ENCODE measurements at regions not wholly inside any gene's neighbourhood (a gene's known extent, or its start where the extent isn't known, plus 50 kb on each side); places are given as distances from the start of the nearest gene placed in this dataset.
A peak's percentile ranks its signal among the peaks of the same experiment; 100 is the strongest.
"Not testable (repeated sequence)": the region's sequence is repeated elsewhere in the genome, so short reads cannot be mapped to it uniquely, and the experiment has no call there.

DNA sequence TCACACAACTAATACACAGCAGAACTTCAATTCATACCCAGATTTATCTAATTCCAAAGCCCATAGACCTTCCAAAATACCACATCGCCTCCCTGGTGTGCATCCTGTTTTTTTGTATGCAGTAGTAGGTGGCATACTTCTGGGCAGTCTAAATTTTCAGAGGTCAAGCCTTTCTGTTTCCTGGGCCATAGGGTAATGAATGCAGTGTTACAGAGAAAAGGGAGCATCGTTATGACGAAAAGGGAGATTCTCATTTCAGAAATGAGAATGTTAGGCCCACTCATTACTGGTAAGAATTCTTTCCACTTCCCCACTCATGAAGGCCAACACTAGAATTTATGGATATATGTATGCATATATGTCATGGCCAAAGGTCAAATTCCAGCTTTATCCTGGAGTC is 267.8 kb upstream of the ASIC2 start:
- DNase-seq (ENCODE audit: low read depth) = no peak
- TF ChIP-seq, protein P1, sequence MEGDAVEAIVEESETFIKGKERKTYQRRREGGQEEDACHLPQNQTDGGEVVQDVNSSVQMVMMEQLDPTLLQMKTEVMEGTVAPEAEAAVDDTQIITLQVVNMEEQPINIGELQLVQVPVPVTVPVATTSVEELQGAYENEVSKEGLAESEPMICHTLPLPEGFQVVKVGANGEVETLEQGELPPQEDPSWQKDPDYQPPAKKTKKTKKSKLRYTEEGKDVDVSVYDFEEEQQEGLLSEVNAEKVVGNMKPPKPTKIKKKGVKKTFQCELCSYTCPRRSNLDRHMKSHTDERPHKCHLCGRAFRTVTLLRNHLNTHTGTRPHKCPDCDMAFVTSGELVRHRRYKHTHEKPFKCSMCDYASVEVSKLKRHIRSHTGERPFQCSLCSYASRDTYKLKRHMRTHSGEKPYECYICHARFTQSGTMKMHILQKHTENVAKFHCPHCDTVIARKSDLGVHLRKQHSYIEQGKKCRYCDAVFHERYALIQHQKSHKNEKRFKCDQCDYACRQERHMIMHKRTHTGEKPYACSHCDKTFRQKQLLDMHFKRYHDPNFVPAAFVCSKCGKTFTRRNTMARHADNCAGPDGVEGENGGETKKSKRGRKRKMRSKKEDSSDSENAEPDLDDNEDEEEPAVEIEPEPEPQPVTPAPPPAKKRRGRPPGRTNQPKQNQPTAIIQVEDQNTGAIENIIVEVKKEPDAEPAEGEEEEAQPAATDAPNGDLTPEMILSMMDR (conservative IDR thresholded peaks at IDR 0.05; ENCODE audit: low read depth, low read length) = no peak
- H3K4me3 ChIP-seq (ENCODE audit: low read depth, low read length) = no peak overlapping the region

- TF ChIP-seq, protein P1 (conservative IDR thresholded peaks at IDR 0.05; ENCODE audit: low read depth, low read length) = no peak
- no peak for DNase-seq (ENCODE audit: low read depth)
Observed at GRCh38 chr17:33561569-33562334, 268.7 kb upstream of the ASIC2 start.

GRCh38 chr17:33562792-33563191 is 269.7 kb upstream of the ASIC2 start:
- TF ChIP-seq, protein P1 (conservative IDR thresholded peaks at IDR 0.05; ENCODE audit: low read depth, low read length) = peak; percentile 11
- no peak overlapping the region for H3K4me3 ChIP-seq (ENCODE audit: low read depth, low read length)
- DNase-seq (ENCODE audit: low read depth) = no peak

More at GRCh38 chr17:33561569-33562334, 268.7 kb upstream of the ASIC2 start:
- no peak overlapping the region for H3K4me3 ChIP-seq (ENCODE audit: low read depth, low read length)

- DNase-seq (ENCODE audit: low read depth) = no peak
- no peak overlapping the region for H3K4me3 ChIP-seq (ENCODE audit: low read depth, low read length)
- TF ChIP-seq, protein P1 (conservative IDR thresholded peaks at IDR 0.05; ENCODE audit: low read depth, low read length) = no peak
Observed at GRCh38 chr17:33564146-33564545, 271.1 kb upstream of the ASIC2 start.

GRCh38 chr17:33567223-33567622 is 274.1 kb upstream of the ASIC2 start:
- DNase-seq (ENCODE audit: low read depth) = no peak
- no peak overlapping the region for H3K4me3 ChIP-seq (ENCODE audit: low read depth, low read length)
- TF ChIP-seq, protein P1 (conservative IDR thresholded peaks at IDR 0.05; ENCODE audit: low read depth, low read length) = no peak

GRCh38 chr17:33572615-33573014 is 279.5 kb upstream of the ASIC2 start:
- no peak overlapping the region for H3K4me3 ChIP-seq (ENCODE audit: low read depth, low read length)
- no peak for DNase-seq (ENCODE audit: low read depth)
- TF ChIP-seq, protein P1 (conservative IDR thresholded peaks at IDR 0.05; ENCODE audit: low read depth, low read length) = no peak

- TF ChIP-seq, protein P1 (conservative IDR thresholded peaks at IDR 0.05; ENCODE audit: low read depth, low read length) = no peak
- no peak for DNase-seq (ENCODE audit: low read depth)
- H3K4me3 ChIP-seq (ENCODE audit: low read depth, low read length) = no peak overlapping the region
Observed at GRCh38 chr17:33574942-33575445, 281.9 kb upstream of the ASIC2 start.

DNA sequence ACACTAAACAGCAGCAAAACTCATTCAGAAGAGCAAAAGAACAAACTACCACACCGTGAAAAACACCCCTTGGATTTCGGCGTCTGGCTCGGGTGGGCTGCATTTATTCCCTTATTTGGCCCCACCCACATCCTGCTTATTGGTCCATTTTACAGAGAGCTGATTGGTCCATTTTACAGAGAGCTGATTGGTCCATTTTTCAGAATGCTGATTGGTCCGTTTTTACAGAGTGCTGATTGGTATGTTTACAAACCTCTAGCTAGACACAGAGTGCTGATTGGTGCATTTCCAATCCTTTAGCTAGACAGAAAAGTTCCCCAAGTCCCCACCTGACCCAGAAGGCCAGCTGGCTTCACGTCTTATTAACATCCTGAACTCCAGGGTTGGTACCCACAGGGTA is 286.6 kb upstream of the ASIC2 start:
- DNase-seq (ENCODE audit: low read depth); H3K4me3 ChIP-seq (ENCODE audit: low read depth, low read length): not testable (repeated sequence)
